HL-60 (cell line): ENCODE measurements at regions not wholly inside any gene's neighbourhood (a gene's known extent, or its start where the extent isn't known, plus 50 kb on each side); places are given as distances from the start of the nearest gene placed in this dataset.

Experiments used
- POLR2AphosphoS5 ChIP-seq: IDR thresholded peaks from 2 replicates; pipeline ENCODE4 v1.6.1; 2012; ENCODE audit warnings: low read depth
- TF ChIP-seq, protein P1 (sequence below): IDR thresholded peaks from one replicate; pipeline ENCODE4 v1.5.1; 2011; ENCODE audit warnings: low read length, control low read depth, inconsistent platforms; ENCODE audit not compliant: insufficient read depth

DNA sequence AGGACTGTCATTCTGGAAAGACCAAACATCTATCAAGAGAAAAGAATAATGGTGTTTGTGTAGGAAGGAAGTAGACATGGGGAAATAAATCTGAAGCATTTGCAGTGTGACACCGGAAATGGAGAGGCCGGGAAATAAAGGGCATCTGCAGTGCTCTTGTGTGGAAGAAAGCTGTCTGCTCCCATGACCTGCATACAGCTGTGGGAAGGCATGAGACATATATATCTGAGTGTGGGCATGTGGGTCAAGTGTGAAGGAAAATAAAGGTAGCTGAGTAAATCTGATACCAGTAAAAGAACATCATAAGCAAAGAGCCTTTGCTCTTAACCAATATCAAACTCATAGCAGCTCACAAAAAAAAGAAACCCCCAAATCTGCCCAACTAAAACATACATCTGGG lies 72.1 kb upstream of the OR5AK2 start:
- TF ChIP-seq, protein P1, sequence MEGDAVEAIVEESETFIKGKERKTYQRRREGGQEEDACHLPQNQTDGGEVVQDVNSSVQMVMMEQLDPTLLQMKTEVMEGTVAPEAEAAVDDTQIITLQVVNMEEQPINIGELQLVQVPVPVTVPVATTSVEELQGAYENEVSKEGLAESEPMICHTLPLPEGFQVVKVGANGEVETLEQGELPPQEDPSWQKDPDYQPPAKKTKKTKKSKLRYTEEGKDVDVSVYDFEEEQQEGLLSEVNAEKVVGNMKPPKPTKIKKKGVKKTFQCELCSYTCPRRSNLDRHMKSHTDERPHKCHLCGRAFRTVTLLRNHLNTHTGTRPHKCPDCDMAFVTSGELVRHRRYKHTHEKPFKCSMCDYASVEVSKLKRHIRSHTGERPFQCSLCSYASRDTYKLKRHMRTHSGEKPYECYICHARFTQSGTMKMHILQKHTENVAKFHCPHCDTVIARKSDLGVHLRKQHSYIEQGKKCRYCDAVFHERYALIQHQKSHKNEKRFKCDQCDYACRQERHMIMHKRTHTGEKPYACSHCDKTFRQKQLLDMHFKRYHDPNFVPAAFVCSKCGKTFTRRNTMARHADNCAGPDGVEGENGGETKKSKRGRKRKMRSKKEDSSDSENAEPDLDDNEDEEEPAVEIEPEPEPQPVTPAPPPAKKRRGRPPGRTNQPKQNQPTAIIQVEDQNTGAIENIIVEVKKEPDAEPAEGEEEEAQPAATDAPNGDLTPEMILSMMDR = no peak
- no peak for TF ChIP-seq POLR2AphosphoS5
